ENCODE measurements at regions not wholly inside any gene's neighbourhood (a gene's known extent, or its start where the extent isn't known, plus 50 kb on each side); places are given as distances from the start of the nearest gene placed in this dataset.
"Not testable (repeated sequence)": the region's sequence is repeated elsewhere in the genome, so short reads cannot be mapped to it uniquely, and the experiment has no call there.

- TF ChIP-seq CTCF, POLR2A, POLR2AphosphoS5 (IDR thresholded peaks at IDR 0.05): not testable (repeated sequence)
Observed at GRCh38 chr3:73990691-73991090, 365.9 kb upstream of the PDZRN3 start.

All from prostate gland (tissue), 2 donors.